RCC 7860 (cell line): ENCODE measurements at regions not wholly inside any gene's neighbourhood (a gene's known extent, or its start where the extent isn't known, plus 50 kb on each side); places are given as distances from the start of the nearest gene placed in this dataset.

Experiments
- DNase-seq: peaks from one replicate; pipeline ENCODE4 v3.0.0-alpha.2; 2015; ENCODE audit warnings: low spot score
- FAIRE-seq: peaks from 2 replicates; lab custom pipeline; 2012; peaks lifted over from hg19 to GRCh38; lab: Jason Lieb, UNC

DNA sequence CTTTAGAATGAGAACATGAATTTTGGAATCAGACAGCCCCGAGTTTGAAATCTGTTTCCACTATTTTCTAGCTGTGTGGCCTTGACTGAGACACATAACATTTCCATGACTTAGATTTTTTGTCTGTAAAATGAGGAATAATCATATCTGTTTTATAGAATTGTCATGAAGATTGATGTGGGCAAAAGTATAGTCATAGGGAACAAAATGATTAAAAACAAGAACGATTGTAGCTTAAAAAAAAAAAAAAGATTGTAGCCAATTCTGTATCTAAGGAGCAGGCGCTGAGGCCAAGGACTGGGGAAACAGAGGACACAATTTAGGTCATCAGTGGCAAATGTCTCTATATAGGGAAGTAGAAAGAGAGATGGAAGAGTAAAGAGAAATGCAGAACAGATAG lies 201.6 kb upstream of the C1QTNF7 start:
- FAIRE-seq (no peak), DNase-seq (no peak)

DNA sequence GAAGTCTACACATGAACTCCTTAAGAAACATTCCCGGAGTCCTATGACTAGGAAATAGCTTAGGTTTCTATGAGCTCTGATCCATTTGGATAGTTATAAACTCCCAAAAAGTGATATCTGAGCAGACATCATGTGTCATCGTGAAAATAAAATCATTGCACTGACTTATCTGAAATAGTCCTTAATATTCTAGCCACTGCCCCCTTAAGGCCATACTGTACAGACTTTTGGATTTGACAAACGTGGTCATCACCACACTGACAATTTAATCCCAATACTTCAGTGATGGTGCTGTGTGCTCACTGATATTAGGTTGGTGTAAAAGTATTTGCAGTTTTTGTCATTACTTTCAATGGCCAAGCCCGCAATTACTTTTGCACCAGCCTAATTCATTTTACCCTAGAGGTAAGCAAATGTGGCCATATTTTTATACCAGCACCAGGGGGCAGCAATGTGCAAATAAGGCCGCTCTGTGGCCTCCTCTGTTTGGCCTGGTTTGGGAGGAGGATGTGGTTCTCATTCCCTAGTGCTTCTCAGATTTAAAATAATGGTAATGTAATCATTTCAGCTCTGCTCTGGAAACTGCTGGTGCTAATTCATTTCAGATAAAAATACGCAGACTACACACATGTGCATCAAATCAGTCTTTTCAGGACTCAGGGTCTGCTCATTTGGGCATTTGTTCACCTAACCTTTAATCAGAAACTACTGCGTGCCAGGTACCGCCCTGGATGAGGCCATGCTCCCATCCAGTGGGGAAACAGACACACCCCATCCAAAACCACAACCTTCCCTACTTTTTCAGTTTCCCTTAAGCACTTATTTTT lies 196.4 kb upstream of the C1QTNF7 start:
- FAIRE-seq = peak; percentile 63
- DNase-seq = peak; percentile 43

DNA sequence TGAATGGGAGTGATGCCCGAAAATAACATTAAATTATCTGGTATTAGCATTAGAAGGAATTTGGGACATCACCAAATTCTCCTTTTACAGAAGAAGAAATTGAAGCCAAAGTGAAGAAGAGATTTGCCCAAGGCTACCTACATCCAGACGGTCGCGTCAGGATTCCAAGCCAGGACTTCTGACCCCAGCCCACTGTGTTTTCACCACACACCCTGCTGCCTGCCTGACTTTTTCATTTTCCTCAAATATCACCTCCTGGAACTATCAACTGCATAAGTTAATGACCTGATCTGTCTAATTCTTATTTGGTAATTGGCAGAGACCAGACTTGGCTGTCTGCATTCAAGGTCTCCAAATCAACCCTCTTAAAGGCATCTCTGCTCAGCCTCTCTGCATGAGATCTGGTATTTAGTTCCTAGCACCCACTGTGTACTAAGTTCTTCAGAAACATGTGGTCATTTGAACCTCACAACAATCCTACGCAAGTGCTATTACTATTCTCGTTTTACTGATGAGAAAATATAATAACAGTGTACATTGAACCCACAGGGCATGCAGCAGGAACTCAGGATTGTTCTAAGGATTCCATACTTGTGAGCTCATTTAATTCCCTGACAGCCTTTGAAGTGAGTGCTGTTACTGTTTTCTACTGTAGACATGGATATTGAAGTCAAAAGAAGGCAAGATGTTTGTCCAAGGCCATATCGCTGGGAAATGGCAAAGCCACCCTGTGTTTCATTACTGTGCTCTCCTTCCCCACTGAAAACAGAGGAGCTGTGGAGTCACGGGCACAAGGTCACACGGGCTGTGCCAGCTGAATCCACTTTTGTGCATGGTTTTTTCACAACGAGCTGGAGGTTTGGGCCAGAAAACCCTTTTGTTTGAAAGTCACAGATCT lies 195.2 kb upstream of the C1QTNF7 start:
- no peak for DNase-seq
- no peak for FAIRE-seq

GRCh38 chr4:15233264-15233597 lies 194.6 kb upstream of the C1QTNF7 start:
- FAIRE-seq = no peak
- DNase-seq = no peak

- FAIRE-seq (no peak), DNase-seq (no peak)
Measured at GRCh38 chr4:15233626-15234025, 194.2 kb upstream of the C1QTNF7 start.

GRCh38 chr4:15234116-15234855 lies 193.5 kb upstream of the C1QTNF7 start:
- peak; percentile 10 for DNase-seq
- FAIRE-seq = no peak

DNA sequence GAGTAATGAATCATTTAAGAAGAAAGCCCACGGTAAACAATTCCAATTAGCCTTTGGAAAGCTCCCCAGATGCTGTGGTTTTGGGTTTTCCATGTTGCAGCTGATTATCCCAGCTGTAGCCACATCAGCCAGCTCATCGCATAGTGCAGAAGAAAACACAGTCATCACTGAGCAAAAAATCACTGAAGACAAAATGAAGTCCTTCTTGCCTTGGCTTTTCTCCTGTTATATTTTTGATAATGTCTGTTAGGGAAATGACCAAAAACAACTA lies 193.0 kb upstream of the C1QTNF7 start:
- no peak for DNase-seq
- no peak for FAIRE-seq

GRCh38 chr4:15235135-15235534 lies 192.7 kb upstream of the C1QTNF7 start:
- FAIRE-seq (no peak), DNase-seq (no peak)

- DNase-seq (no peak), FAIRE-seq (no peak)
Measured at GRCh38 chr4:15237648-15238230, 190.1 kb upstream of the C1QTNF7 start.

- peak; percentile 18 for FAIRE-seq
- DNase-seq = peak; percentile 17
Measured at GRCh38 chr4:15238720-15239119, 189.1 kb upstream of the C1QTNF7 start.

DNA sequence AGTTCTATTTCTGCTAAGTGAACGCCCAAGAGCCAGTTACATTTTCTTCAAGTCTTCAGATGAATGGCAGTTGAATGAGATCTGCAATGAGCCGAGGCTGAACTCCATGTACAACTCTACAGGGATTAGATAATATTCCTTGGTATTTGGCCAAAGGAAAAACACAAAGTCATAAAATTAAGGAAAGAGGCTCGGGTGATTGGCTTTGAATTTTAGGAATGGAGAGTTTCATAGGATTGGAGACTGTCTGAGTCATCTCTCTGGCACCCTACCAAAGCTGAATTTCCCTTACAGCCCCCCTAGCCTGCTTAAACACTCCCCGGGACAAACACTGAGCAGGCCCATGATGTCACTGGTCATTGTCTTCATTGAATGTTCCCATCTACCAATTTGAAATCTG lies 188.0 kb upstream of the C1QTNF7 start:
- FAIRE-seq (no peak), DNase-seq (no peak)

DNA sequence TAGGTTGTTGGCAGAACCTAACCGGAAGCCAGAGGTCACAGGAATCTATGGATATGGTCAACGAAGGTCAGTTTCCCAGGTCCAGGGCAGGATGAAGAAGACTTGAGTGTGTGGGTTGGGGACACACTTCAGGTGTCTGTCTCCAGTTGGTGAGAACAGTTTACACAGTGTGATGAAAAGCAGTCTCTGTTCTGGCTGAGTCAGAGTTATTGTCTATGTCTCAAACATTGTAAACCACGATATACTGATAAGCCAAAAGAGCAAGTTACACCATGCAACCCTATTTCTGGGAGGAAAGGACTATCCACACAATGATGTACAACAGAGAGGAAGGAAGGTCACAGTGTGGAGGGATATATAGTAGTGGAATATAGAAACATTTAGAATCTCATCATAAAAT lies 187.1 kb upstream of the C1QTNF7 start:
- FAIRE-seq = no peak
- no peak for DNase-seq

- no peak for DNase-seq
Measured at GRCh38 chr4:15242021-15242420, 185.8 kb upstream of the C1QTNF7 start.

GRCh38 chr4:15244354-15244753 lies 183.5 kb upstream of the C1QTNF7 start:
- no peak for FAIRE-seq

More at GRCh38 chr4:15242021-15242420, 185.8 kb upstream of the C1QTNF7 start:
- FAIRE-seq = no peak

DNA sequence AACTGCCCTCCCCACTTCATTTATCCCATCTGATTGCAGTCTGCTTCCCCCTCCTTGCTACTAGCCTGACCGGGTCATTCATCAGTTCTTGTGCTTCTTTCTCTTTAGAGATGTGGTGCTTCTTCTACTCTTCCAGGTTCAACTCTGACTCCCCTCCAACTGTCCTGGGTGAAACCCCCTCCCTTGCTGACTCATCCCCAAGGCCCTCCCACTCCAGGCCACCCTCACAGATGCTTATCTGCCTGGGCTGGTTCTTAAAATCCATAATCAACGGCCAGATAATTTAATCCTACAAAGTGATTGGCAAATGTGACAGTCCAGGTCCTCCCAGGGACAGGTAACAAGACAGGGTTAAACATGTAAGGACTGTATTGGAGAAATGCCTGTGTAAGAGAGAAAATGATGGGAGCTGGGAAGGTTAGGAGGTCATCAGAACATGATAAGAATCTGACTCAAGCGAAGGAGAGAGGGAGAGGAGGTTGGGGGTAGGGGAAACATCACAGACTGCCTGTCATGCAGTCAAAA lies 182.8 kb upstream of the C1QTNF7 start:
- DNase-seq (no peak), FAIRE-seq (no peak)

More at GRCh38 chr4:15244354-15244753, 183.5 kb upstream of the C1QTNF7 start:
- no peak for DNase-seq

DNA sequence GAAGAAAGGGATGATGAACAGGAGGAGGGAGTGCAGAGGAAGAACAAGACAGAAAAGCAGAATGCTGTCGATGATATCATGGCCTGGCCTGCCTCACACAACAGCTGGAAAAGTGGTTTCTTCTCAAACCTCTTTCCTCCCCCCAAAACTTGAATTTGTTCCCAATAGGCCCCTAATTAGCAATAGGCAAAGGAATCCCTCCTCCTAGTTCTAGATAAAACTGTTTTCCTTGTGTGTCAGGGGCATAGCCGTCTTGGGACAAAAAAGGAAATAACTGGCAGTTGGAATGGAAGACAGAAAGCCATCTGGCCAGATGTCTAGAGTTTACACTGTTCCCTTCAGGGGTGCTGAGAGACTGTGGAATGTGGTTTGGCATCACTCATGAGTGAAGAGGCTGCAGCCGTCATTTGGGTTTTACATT lies 177.8 kb upstream of the C1QTNF7 start:
- no peak for FAIRE-seq
- no peak for DNase-seq

- FAIRE-seq (no peak), DNase-seq (no peak)
Measured at GRCh38 chr4:15253349-15253748, 174.5 kb upstream of the C1QTNF7 start.

GRCh38 chr4:15254236-15254880 lies 173.5 kb upstream of the C1QTNF7 start:
- FAIRE-seq (no peak), DNase-seq (no peak)

- DNase-seq (no peak), FAIRE-seq (no peak)
Measured at GRCh38 chr4:15255537-15255936, 172.3 kb upstream of the C1QTNF7 start.

DNA sequence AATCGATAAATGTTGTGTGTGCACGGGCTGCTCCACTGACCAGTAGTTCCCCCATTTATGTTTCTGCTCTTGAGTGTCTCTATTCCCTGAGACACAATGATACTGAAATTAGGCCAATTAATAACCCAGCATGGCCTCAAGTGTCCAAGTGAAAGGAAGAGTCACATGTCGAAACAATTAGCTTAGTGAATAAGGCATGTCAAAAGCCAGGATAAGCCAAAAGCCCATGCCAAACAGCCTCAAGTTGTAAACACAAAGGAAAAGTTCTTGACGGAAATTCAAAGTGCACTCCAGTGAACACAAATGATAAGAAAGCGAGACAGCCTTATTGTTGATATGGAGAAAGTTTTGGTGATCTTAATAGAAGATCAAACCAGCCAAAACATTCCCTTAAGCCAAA lies 167.1 kb upstream of the C1QTNF7 start:
- FAIRE-seq = no peak
- DNase-seq = no peak
